ENCODE measurements at regions not wholly inside any gene's neighbourhood (a gene's known extent, or its start where the extent isn't known, plus 50 kb on each side); places are given as distances from the start of the nearest gene placed in this dataset.

GRCh38 chr1:25055961-25056360 lies 125.9 kb upstream of the RUNX3 start:
- Mint-ChIP-seq H3K36me3 (peaks cover 0 to 2% (median 0%) of the 10 kb centered on the region in 3 donors), H3K4me3 (no peak overlapping the region), H3K27me3 (no peaks in the 10 kb centered on the region), H3K9me3 (no peaks in the 10 kb centered on the region), H3K27ac (peak overlapping the region in 3 of 8 donors; percentile 17 to 83 (median 17)), H3K4me1 (peaks cover 0 to 17% (median 4%) of the 10 kb centered on the region in 3 donors)
- H3K9me3 ChIP-seq (ENCODE audit: low read length): no peaks in the 10 kb centered on the region
- H3K36me3 ChIP-seq (ENCODE audit: insufficient read depth, low read length): no peaks in the 10 kb centered on the region
- no peaks in the 10 kb centered on the region for H3K27me3 ChIP-seq (ENCODE audit: insufficient read depth, low read length, poor library complexity, severe bottlenecking)
- H3K4me1 ChIP-seq (ENCODE audit: insufficient read depth, low read length): no peaks in the 10 kb centered on the region
- H3K4me3 ChIP-seq (ENCODE audit: low read length): no peak overlapping the region
- ChIA-PET CTCF (no interaction called here), POLR2A (no interaction called here)
- DNase-seq: peak in 1 of 5 donors; percentile 3
- no peak overlapping the region for H3K27ac ChIP-seq (ENCODE audit: low read depth, low read length)

- Histone ChIP-seq H3K27me3 (ENCODE audit: insufficient read depth, low read length, poor library complexity, severe bottlenecking) (no peaks in the 10 kb centered on the region), H3K4me3 (ENCODE audit: low read length) (no peak overlapping the region), H3K4me1 (ENCODE audit: insufficient read depth, low read length) (no peaks in the 10 kb centered on the region), H3K36me3 (ENCODE audit: insufficient read depth, low read length) (no peaks in the 10 kb centered on the region), H3K27ac (ENCODE audit: low read depth, low read length) (no peak overlapping the region), H3K9me3 (ENCODE audit: low read length) (no peaks in the 10 kb centered on the region)
- H3K9me3 Mint-ChIP-seq: no peaks in the 10 kb centered on the region
- H3K4me1 Mint-ChIP-seq: peaks cover 0 to 20% (median 4%) of the 10 kb centered on the region in 3 donors
- H3K27me3 Mint-ChIP-seq: no peaks in the 10 kb centered on the region
- H3K27ac Mint-ChIP-seq: peak overlapping the region in 1 of 8 donors; percentile 17
- ChIA-PET CTCF (no interaction called here), POLR2A (no interaction called here)
- H3K4me3 Mint-ChIP-seq: no peak overlapping the region
- peak in 1 of 5 donors; percentile 29 for DNase-seq
- H3K36me3 Mint-ChIP-seq: peaks cover 0 to 2% (median 0%) of the 10 kb centered on the region in 3 donors
These were observed 125.3 kb upstream of the RUNX3 start for GRCh38 chr1:25055324-25055780.

- H3K9me3 ChIP-seq (ENCODE audit: low read length): no peaks in the 10 kb centered on the region
- no peaks in the 10 kb centered on the region for H3K36me3 ChIP-seq (ENCODE audit: insufficient read depth, low read length)
- no peak overlapping the region for H3K27ac ChIP-seq (ENCODE audit: low read depth, low read length)
- no peak overlapping the region for H3K4me3 ChIP-seq (ENCODE audit: low read length)
- Mint-ChIP-seq H3K9me3 (no peaks in the 10 kb centered on the region), H3K4me1 (peaks cover 0 to 20% (median 4%) of the 10 kb centered on the region in 3 donors), H3K27ac (peak overlapping the region in 2 of 8 donors; percentile 58 to 74), H3K27me3 (no peaks in the 10 kb centered on the region), H3K4me3 (no peak overlapping the region), H3K36me3 (peaks cover 0 to 2% (median 0%) of the 10 kb centered on the region in 3 donors)
- DNase-seq: peak in 1 of 5 donors; percentile 21
- no peaks in the 10 kb centered on the region for H3K27me3 ChIP-seq (ENCODE audit: insufficient read depth, low read length, poor library complexity, severe bottlenecking)
- no peaks in the 10 kb centered on the region for H3K4me1 ChIP-seq (ENCODE audit: insufficient read depth, low read length)
- CTCF ChIA-PET: no interaction called here
- POLR2A ChIA-PET: no interaction called here
These were observed 124.6 kb upstream of the RUNX3 start for GRCh38 chr1:25054526-25055323.

- Mint-ChIP-seq H3K36me3 (peaks cover 0 to 2% (median 0%) of the 10 kb centered on the region in 3 donors), H3K27me3 (no peaks in the 10 kb centered on the region), H3K27ac (peak overlapping the region in 1 of 8 donors; percentile 23), H3K4me3 (no peak overlapping the region), H3K4me1 (peaks cover 0 to 17% (median 2%) of the 10 kb centered on the region in 3 donors), H3K9me3 (no peaks in the 10 kb centered on the region)
- ChIA-PET POLR2A (no interaction called here), CTCF (no interaction called here)
- Histone ChIP-seq H3K4me3 (ENCODE audit: low read length) (no peak overlapping the region), H3K36me3 (ENCODE audit: insufficient read depth, low read length) (no peaks in the 10 kb centered on the region), H3K9me3 (ENCODE audit: low read length) (no peaks in the 10 kb centered on the region), H3K4me1 (ENCODE audit: insufficient read depth, low read length) (no peaks in the 10 kb centered on the region), H3K27ac (ENCODE audit: low read depth, low read length) (no peak overlapping the region), H3K27me3 (ENCODE audit: insufficient read depth, low read length, poor library complexity, severe bottlenecking) (no peaks in the 10 kb centered on the region)
- peak in 1 of 5 donors; percentile 14 for DNase-seq
These were observed 123.6 kb upstream of the RUNX3 start for GRCh38 chr1:25053576-25054250.

- Histone ChIP-seq H3K27ac (ENCODE audit: low read depth, low read length) (no peak overlapping the region), H3K4me1 (ENCODE audit: insufficient read depth, low read length) (no peaks in the 10 kb centered on the region), H3K27me3 (ENCODE audit: insufficient read depth, low read length, poor library complexity, severe bottlenecking) (no peaks in the 10 kb centered on the region), H3K9me3 (ENCODE audit: low read length) (no peaks in the 10 kb centered on the region), H3K4me3 (ENCODE audit: low read length) (no peak overlapping the region), H3K36me3 (ENCODE audit: insufficient read depth, low read length) (no peaks in the 10 kb centered on the region)
- H3K9me3 Mint-ChIP-seq: no peaks in the 10 kb centered on the region
- DNase-seq: peak in 1 of 5 donors; percentile 26
- CTCF ChIA-PET: no interaction called here
- H3K27me3 Mint-ChIP-seq: no peaks in the 10 kb centered on the region
- peaks cover 0 to 2% (median 0%) of the 10 kb centered on the region in 3 donors for H3K36me3 Mint-ChIP-seq
- no peak overlapping the region for H3K4me3 Mint-ChIP-seq
- POLR2A ChIA-PET: no interaction called here
- peaks cover 0 to 17% (median 2%) of the 10 kb centered on the region in 3 donors for H3K4me1 Mint-ChIP-seq
- H3K27ac Mint-ChIP-seq: peak overlapping the region in 2 of 8 donors; percentile 17 to 38
These were observed 121.8 kb upstream of the RUNX3 start for GRCh38 chr1:25051906-25052305.

- Histone ChIP-seq H3K4me3 (ENCODE audit: low read length) (no peak overlapping the region), H3K9me3 (ENCODE audit: low read length) (no peaks in the 10 kb centered on the region), H3K4me1 (ENCODE audit: insufficient read depth, low read length) (no peaks in the 10 kb centered on the region), H3K27ac (ENCODE audit: low read depth, low read length) (no peak overlapping the region), H3K36me3 (ENCODE audit: insufficient read depth, low read length) (no peaks in the 10 kb centered on the region), H3K27me3 (ENCODE audit: insufficient read depth, low read length, poor library complexity, severe bottlenecking) (no peaks in the 10 kb centered on the region)
- H3K27me3 Mint-ChIP-seq: no peaks in the 10 kb centered on the region
- H3K36me3 Mint-ChIP-seq: peaks cover 0 to 2% (median 0%) of the 10 kb centered on the region in 3 donors
- H3K27ac Mint-ChIP-seq: peak overlapping the region in 1 of 8 donors; percentile 39
- DNase-seq: no peak
- H3K9me3 Mint-ChIP-seq: no peaks in the 10 kb centered on the region
- ChIA-PET CTCF (no interaction called here), POLR2A (no interaction called here)
- no peak overlapping the region for H3K4me3 Mint-ChIP-seq
- H3K4me1 Mint-ChIP-seq: peaks cover 0 to 17% (median 2%) of the 10 kb centered on the region in 3 donors
These were observed 121.4 kb upstream of the RUNX3 start for GRCh38 chr1:25051504-25051903.

GRCh38 chr1:25050165-25050564 lies 120.1 kb upstream of the RUNX3 start:
- Histone ChIP-seq H3K4me3 (ENCODE audit: low read length) (no peak overlapping the region), H3K27ac (ENCODE audit: low read depth, low read length) (no peak overlapping the region), H3K9me3 (ENCODE audit: low read length) (no peaks in the 10 kb centered on the region), H3K27me3 (ENCODE audit: insufficient read depth, low read length, poor library complexity, severe bottlenecking) (no peaks in the 10 kb centered on the region), H3K36me3 (ENCODE audit: insufficient read depth, low read length) (no peaks in the 10 kb centered on the region), H3K4me1 (ENCODE audit: insufficient read depth, low read length) (no peaks in the 10 kb centered on the region)
- H3K27ac Mint-ChIP-seq: no peak overlapping the region
- H3K4me1 Mint-ChIP-seq: peaks cover 0 to 11% (median 0%) of the 10 kb centered on the region in 3 donors
- ChIA-PET POLR2A (no interaction called here), CTCF (interaction anchor here (1.3 to 1.6 kb wide), 3 partner anchors 12 to 220 kb away, joined by 3 to 5 read pairs (median 3); no protein-coding TSS in a partner anchor)
- H3K27me3 Mint-ChIP-seq: no peaks in the 10 kb centered on the region
- H3K9me3 Mint-ChIP-seq: no peaks in the 10 kb centered on the region
- H3K4me3 Mint-ChIP-seq: no peak overlapping the region
- no peak for DNase-seq
- peaks cover 0 to 2% (median 0%) of the 10 kb centered on the region in 3 donors for H3K36me3 Mint-ChIP-seq

GRCh38 chr1:25049190-25049589 lies 119.1 kb upstream of the RUNX3 start:
- no peaks in the 10 kb centered on the region for H3K27me3 ChIP-seq (ENCODE audit: insufficient read depth, low read length, poor library complexity, severe bottlenecking)
- Mint-ChIP-seq H3K27me3 (no peaks in the 10 kb centered on the region), H3K4me1 (peaks cover 0 to 5% (median under 1%) of the 10 kb centered on the region in 3 donors), H3K4me3 (no peak overlapping the region), H3K27ac (no peak overlapping the region), H3K36me3 (peaks cover 0 to 2% (median 0%) of the 10 kb centered on the region in 3 donors), H3K9me3 (no peaks in the 10 kb centered on the region)
- H3K36me3 ChIP-seq (ENCODE audit: insufficient read depth, low read length): no peaks in the 10 kb centered on the region
- ChIA-PET CTCF (interaction anchor here (1.0 to 1.6 kb wide), 4 partner anchors 11 to 219 kb away, joined by 3 to 5 read pairs (median 4); no protein-coding TSS in a partner anchor), POLR2A (no interaction called here)
- H3K27ac ChIP-seq (ENCODE audit: low read depth, low read length): no peak overlapping the region
- no peak overlapping the region for H3K4me3 ChIP-seq (ENCODE audit: low read length)
- H3K9me3 ChIP-seq (ENCODE audit: low read length): no peaks in the 10 kb centered on the region
- H3K4me1 ChIP-seq (ENCODE audit: insufficient read depth, low read length): no peaks in the 10 kb centered on the region
- DNase-seq: no peak
